T-helper 9 cell (primary cell): ENCODE measurements at regions not wholly inside any gene's neighbourhood (a gene's known extent, or its start where the extent isn't known, plus 50 kb on each side); places are given as distances from the start of the nearest gene placed in this dataset.
"Not testable (repeated sequence)": the region's sequence is repeated elsewhere in the genome, so short reads cannot be mapped to it uniquely, and the experiment has no call there.

Experiments used
- DNase-seq: peaks from one replicate; pipeline ENCODE4 v3.0.0-alpha.2; 2020

DNA sequence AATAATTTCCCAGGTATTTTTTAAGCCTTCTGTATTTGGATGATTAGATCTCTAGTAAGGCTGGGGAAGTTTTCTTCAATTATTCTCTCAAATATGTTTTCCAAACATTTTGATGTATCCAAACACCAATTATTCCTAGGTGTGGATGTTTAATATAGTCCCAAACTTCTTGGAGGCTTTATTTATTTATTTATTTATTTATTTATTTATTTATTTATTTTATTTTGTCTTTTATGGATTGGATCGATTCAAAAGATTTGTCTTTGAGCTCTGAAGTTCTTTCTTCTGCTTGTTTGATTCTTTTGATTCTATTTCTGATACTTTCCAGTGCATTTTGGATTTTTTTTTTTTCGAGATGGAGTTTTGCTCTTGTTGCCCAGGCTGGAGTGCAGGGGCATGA, 2267.9 kb upstream of the RAG2 start:
- no peak for DNase-seq

DNA sequence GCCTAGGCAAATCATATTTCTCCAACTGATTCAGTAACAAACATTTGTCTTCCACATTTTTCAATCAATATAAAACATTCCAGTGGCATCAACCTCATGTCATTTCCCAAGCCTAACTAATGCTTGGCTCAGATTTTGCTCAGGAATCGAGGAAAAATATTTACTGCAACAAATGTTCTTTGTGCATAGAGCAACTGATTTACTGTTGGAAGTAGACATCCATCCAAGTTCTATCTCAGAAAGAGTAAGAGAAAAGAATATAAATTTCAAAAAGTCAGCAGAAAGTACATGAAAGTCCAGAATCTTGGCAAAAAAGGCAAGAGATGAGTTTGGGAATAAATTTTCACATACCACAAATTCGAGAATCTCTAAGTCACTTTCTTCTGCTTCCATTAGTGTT, 2245.0 kb upstream of the RAG2 start:
- DNase-seq: no peak

DNA sequence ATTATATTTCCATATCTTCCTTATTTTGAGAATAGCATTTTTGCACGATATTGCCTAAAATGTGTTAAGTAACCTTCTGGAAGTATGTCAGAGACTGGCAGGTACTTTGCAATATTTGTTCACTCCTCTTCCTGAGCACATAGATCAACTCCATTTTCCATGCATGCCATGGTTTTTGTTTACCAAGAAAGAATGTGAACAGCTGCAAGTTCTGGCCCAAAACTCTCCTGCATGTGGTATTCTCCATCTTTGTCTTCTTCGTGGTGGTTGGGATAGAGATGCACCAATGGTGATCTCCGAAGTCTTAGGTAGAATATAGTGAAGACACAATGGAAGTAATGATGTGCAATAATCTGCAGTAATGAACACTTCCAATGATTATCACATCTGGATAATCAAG, 2241.0 kb upstream of the RAG2 start:
- DNase-seq: no peak

DNA sequence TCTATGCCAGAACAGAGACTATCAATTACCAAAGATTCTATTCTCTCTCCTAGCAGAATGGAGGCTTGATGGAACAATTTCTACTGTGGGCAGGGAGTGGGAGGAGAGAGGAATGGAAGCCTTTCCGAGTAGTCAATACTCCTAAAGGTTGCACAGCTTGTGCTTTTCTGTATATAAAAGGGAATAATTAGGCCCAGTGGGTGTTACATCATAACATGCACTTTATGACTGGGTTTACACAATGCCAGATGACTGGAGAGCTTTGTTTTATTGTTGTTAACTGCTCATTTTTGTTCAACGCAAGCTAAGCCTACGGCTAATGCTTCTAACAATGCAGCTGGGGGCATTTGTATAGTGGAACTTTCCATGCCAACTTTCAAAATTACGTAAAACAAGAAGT, 2237.9 kb upstream of the RAG2 start:
- no peak for DNase-seq

DNA sequence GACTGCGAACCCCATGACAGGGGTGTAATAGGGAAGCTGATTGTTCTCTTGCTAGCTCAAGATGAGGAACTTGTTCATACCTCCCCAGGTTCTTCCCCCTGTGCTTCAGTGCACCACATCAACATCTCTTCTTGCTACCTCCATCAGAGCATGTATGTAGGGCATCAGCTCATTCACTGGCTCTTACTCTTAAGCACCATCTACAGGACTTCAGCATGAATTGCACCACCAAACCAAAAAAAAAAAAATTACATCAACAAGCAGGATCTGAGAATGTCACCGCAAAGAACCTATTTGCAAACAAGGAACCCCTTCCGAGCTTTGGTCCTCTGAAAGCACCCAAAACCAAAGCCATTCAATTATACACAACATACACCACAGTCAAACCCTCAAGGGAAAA, 2226.5 kb upstream of the RAG2 start:
- no peak for DNase-seq

DNA sequence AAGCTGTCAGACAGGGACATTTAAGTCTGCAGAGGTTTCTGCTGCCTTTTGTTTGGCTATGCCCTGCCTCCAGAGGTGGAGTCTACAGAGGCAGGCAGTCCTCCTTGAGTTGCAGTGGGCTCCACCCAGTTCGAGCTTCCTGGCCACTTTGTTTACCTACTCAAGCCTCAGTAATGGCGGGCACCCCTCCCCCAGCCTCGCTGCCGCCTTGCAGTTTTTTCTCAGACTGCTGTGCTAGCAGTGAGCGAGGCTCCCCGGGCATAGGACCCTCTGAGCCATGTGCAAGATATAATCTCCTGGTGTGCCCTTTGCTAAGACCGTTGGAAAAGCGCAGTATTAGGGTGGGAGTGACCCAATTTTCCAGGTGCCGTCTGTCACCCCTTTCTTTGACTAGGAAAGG, 2223.8 kb upstream of the RAG2 start:
- not testable (repeated sequence) for DNase-seq

DNA sequence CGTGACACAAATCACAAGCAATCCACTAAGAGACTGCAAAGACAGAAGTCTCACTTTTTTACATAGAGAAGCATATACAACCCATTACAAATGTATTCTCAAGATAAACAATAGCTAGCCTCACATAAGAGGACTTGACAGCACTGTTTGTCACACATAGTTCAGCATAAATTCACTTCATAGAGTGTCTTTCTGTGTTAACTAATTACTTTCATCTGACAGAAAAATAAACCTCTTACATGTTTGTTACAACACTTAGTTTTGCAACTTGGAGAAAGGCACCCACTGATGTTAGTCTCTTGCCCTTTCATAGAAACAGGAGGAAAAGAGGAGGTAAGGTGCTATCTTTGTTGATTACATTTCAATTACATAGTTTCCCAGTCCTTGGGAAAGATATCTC, 2221.9 kb upstream of the RAG2 start:
- DNase-seq: no peak

DNA sequence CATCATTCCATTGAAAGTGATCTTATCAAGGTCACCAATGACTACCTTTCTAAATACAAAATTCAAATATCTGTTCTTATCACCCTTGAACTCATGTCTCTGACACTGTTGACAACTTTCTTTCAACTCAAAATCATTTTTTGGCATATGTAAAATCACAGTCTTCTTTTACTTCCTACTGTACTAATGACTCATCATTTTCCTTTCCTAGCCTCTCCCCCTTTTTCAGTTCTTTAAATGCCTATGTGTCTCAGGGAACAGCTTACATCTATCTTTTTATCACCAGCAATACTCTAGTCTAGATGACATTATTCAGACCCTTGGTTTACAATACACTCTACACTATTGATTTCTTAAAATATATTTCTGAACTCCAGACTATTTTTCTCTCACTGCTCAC, 2220.7 kb upstream of the RAG2 start:
- DNase-seq: no peak

DNA sequence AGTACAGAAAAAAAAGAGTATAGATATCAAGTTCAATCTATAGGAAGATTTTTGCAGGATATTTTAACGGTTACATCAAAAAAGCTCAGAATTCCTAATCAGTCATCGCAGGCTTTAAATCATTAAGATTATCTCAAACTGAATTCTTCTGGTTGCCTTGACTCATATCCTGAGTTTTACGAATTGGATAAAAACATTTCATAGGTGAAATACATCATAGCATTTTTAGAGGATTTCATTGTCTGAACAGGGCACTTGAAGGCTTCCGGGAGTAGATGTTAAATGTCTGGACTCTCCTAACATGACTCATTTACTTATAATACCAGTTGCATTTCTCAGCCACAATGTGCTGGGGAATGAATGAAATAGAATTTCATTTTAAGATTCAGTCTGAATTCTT, 2216.6 kb upstream of the RAG2 start:
- no peak for DNase-seq

DNA sequence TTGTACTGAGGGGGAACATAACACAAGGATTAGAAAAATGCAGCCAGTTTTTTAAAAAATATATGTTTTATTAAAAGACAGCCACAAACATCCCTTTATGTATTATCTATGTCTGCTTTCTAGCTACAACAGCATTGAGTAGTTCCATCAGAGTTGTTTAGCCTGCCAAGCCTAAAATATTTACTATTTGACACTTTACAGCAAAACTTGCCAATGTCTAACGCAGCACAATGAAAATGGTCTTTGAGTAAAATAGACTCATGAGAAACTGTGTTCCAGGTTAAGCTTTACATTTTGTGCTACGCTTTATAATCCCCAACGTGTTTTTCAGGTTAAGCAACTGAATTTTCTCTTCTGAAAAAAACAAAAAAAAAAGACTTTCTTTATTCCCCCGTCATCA, 2211.5 kb upstream of the RAG2 start:
- no peak for DNase-seq

DNA sequence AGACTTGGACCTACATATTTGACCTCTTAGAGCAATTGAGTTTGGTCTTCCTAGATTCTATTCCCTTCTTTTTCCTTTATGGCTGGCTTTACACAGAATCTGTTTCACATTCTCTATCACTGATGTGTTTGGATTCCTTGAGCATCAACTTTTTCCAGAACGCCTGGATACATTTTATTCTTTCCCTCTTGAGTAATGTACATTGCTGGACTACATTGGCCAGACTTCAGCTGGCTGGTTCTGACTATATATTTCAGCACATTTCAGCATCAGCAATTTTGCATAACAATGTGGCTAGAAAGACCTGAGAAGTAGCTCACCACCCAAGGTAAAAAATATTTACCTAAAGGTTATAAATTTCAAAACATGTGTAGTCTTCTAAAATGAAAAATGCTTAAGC, 2198.2 kb upstream of the RAG2 start:
- no peak for DNase-seq

DNA sequence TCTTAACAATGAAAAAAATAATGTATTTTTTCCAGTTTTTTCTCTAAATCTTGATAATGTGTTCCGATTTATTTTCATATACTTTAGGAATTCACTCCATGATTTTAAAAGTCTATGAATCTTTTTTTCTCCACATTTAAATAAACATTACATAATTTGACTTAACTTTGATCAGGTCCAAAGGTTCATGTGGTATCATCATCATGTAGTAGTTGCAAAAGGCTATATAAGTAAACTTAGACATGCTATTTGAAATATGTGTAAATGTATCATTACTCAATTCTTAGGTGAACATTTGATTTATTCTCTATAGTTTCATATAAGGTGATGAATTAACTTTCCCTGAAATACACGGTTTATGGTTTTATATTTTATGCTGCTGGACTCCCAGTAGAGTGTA, 2197.0 kb upstream of the RAG2 start:
- DNase-seq: no peak

DNA sequence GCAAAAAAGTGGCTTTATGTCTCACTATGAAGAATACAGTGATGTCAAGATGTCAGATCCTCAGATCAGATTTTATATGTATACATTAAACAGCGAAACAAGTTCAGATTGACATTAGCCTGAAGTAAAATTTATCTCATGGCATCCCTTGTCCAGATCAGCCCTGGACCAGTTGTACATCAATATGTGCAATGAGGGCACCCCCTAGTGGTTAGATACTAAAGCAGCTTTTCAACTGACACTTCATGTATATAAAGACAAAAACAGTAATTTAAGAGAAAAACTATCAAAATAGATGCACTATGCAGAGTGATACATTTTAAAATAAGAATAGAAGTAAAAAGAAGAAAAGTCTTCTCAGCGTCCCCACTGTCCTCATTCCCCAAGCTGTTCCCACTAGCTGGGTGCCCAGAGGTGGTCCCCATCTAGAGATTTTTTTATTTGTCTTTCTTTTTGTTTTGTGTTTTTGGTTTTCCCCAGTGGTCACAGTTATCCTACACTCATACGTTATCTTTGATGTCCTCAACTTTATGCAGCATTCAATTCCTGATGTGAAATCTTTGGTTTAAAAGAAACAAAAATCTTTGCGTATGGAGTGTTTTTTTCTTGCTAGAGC, 2193.4 kb upstream of the RAG2 start:
- DNase-seq: no peak

DNA sequence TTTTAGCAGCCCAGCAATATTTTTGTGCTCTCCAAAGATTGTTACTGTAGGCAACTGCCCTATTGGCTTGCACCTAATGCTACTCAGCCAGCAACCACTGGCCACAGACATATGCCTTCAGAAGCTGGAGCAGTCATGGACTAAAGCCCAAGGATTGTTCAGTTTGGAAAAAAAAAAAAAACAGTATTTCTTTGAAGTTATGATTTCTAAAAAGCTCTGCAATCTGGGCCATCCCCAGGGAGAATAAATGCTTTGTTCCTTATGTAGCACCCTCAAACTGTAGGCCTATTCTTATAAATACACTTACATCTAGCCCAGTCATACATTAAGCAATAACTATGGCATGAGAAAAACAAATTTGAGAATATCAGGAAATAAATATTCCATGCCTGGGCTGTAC, 2190.5 kb upstream of the RAG2 start:
- DNase-seq: no peak

DNA sequence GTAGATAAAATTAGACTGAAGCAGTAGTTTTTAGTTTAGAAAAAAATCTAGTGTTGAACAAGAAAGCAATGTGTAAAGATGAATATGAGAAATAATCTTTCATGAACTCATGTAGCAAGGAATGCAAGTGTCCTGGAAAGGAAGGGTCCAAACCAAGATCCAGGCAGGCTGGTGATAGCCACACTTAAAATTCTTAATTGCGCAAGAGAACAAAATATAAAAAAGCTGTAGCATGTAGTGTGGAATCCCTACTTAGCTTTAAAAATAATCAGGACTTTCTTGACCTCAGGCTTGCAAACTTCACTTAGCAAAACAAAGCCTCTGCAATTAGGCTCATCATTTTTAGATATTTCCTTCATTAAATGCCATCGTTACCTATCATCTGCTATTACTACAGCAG, 2186.1 kb upstream of the RAG2 start:
- no peak for DNase-seq

DNA sequence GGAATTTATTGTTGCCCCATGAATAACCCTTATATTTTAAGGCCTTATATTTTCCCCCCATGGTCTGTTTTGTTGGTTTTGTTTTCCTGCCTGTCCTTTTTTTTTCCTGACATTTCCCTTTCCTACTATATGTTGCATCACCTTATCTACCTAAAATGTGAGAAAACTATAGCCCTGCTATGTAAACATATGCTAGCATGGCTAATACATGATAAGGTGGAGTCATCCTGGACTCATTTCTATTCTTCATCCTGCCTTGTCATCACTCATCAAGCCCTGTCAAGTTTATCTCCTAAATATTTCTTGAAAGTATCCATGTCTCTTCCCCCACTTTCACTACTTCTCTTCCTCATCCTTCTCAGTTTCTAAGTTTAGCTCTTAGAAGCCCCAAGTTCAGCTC, 2168.8 kb upstream of the RAG2 start:
- DNase-seq: no peak

DNA sequence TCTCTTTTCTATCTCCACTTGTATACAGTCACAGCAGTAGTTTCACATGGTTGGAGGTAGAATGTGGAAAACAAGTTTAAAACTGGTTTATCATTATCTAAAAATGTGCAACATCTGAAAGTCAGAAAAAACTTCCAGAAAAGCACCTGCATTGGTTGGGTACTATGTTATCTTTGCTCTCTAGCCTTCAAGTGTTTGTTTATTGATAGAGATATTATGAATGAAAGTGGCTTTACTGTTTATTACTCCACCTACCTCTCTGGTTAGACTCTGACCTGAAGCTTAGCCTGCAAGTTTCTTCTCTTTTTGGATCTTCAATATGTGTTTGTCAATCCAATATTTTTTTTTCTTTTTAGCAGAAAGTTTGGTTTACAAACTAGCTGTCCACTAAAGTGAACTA, 2161.4 kb upstream of the RAG2 start:
- DNase-seq: no peak

DNA sequence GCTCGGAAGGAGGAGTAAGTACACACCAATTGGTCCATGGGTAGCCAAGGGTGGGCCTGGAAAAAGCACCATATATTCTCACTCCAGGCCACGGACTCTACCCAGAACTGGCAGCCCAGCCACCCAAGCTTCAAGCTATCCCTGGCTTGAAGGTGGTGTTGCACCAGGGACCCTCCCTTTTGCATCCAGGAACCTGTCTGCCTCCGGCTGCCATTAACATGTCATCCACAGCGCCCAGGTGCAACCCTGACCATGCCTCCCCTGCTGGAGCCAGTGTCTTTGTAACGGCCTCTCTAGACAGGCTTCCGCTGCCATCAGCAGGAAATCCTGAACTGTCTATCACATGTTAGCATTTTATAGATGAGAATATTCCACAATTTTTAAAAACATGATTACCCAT, 2158.5 kb upstream of the RAG2 start:
- no peak for DNase-seq

DNA sequence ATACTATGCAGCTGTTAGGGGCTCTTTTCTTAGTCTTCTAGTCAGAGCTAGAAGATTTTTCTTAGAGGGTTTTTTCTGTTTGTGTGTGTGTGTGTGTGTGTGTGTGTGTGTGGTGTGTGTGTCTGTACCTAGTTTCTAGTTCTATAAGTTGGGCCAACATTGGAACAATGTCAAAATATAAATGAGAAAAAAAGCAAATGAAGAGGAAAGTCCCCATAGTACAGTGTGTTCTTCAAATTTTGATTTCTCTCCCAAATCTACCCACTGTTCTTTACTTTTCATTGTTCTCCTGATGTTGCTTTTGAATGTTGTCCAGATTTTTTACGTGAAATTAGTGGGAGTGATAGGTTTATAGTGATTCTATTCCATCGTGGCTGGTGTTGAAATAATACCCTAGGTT, 2153.4 kb upstream of the RAG2 start:
- no peak for DNase-seq

DNA sequence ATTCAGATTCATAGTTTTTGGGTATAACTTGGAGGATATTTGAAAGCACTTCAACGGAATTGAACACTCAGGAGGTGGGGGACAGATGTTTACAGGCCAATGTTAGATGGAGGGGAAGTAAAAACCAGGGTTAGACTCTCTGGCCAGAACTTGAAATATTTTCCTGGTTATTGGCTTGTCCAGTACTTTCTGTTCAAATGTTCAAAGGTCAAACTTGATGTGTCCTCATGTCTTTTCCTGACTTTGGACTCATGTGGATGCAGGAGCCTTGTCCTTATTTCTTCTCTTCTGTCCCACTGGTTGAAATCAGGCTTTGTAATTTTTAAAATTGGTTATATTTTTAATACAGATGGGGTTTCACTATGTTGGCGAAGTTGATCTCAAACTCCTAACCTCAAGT, 2148.5 kb upstream of the RAG2 start:
- not testable (repeated sequence) for DNase-seq

DNA sequence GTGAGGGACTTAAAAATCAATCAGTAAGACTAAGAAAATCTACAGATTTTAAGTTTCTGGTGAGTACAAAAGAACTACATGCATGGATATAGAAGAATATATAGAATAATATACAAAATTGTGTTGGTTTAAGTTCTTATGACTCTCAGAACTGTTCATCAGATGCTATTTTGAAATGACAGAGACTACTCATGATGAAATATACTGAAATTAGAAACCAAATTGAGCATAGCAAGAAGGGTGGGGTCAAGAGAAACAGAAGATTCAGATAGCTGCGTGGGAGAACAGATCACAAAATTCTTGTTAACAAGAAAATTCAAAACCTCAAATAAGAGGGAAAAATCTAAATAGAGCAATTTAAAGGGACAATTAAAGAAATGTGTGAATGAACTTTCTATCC, 2125.3 kb upstream of the RAG2 start:
- no peak for DNase-seq

DNA sequence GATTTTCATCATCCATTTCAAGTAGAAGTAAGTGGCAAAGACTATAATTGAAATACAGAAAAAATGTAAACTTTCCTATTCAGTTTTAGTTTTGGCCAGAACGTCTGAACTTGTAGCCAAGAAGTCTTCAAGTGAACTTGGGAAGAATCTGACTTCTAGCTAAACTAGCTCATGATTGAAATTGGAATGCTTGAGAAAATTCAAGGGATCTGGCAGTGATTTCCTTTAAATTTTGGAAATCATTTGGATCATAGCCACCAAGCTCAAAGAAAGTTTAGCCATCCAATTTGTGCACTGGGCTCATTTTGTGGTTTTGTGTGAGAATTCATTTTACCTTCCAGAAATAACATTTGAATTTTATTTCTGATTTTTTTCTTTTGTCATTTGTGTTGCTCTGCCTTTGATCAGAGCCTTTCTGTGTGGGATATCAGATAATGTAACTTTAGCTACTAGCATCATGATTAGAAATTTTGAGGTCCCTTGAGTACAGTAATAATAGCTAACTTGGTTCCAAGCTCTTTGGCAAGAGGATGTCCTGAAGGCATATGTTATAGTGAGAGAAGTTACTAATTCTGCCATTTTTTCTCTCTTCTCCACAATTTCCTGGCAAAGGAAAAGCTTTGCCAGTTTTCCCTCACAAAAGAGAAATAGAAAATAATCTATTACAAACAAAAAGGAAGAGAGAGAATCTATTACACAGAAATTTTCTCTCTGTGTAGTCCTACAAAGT, 2123.7 kb upstream of the RAG2 start:
- DNase-seq: no peak

DNA sequence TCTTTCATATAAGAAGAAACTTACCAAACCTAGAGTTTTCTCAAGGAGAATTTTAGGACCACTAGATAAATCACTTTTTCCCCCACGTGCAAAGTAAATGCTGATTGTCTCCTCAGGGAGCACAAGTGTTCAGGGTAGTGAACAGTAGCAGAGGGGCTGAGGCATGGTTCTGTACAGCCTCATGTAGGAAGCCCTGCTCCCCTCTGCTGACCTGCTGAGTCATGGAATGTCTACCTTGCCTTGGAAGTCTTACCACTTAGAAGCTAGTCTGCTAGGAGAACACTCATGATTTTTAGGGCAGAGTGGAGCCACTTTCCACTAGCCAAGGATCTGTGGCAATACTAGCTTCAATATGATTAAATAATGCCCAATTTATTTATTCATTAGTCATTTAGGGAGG, 2120.6 kb upstream of the RAG2 start:
- DNase-seq: no peak

DNA sequence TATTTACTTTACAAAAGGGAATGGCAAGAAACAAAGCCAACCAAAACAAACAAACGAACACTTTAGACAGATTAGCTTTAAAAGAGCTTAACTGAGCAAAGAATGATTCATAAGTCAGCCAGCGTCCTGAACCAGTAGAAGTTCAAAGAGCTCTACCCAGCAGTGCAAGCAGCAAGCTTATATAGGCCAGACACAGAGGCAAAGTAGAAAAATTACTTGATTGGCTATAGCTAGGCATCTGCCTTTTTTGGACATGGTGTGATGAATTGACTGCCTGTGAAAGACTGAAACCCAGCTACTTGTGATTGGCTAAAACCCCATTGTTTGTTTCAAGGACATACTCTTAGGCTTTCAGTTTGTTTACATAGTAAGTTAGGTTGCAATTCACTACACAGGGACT, 2120.0 kb upstream of the RAG2 start:
- DNase-seq: no peak

DNA sequence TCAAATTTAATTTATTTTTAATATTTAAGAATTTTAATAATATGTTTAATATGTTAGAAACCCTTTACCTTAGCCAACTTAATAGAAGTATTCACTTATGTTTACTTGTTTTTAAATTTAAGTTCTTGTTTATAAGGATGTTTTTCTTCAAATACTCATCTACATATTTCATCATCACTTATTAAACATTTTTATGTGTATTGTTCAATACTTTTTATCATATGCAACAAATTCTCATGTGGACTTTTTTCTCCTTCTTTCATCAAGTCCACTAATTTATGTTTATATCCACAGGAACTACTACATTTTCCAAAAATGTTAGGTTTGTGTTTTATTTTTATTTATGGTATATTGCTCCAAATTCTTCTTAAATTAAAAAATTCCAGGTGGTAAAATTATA, 2113.1 kb upstream of the RAG2 start:
- DNase-seq: no peak
